ENCODE measurements at regions not wholly inside any gene's neighbourhood (a gene's known extent, or its start where the extent isn't known, plus 50 kb on each side); places are given as distances from the start of the nearest gene placed in this dataset.

DNA sequence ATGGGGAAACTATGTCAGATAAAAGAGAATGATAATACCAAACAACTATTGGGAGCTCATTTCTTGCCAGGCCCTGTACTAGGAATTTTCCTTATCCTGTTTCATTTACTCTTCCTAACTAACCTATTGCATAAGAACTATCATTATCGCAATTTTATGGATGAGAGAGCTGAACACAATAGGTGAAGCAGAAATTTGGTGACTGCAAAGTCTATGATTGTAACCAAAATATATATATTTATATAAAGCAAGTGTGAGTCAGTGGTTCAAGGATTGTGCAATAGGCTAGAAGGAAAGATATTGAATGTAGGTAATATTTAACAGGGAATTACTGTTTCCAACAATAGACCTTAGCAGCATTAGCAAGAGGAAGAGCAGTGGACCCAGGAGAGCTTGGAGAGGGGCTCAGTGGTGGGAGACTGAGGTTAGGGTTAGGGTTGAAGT lies 181.1 kb upstream of the TENT5A start (continued):
- TF ChIP-seq ZNF274 (IDR thresholded peaks at IDR 0.05; ENCODE audit: borderline replicate concordance, extremely low read depth, low read length) (no peak), CBX5 (IDR thresholded peaks at IDR 0.05; ENCODE audit: low read depth, low read length) (no peak), BCL11A (IDR thresholded peaks at IDR 0.05; ENCODE audit: low read depth in 2 of 2, low read length in 2 of 2) (no peak), NRF1 (IDR thresholded peaks at IDR 0.05; ENCODE audit: low read depth, low read length) (no peak), TAF7 (optimal IDR thresholded peaks at IDR 0.05; ENCODE audit: borderline replicate concordance, low read depth, low read length) (no peak)
- TF ChIP-seq, protein P1, sequence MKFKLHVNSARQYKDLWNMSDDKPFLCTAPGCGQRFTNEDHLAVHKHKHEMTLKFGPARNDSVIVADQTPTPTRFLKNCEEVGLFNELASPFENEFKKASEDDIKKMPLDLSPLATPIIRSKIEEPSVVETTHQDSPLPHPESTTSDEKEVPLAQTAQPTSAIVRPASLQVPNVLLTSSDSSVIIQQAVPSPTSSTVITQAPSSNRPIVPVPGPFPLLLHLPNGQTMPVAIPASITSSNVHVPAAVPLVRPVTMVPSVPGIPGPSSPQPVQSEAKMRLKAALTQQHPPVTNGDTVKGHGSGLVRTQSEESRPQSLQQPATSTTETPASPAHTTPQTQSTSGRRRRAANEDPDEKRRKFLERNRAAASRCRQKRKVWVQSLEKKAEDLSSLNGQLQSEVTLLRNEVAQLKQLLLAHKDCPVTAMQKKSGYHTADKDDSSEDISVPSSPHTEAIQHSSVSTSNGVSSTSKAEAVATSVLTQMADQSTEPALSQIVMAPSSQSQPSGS (IDR thresholded peaks at IDR 0.05; ENCODE audit: low read length) = no peak
- TF ChIP-seq, protein P2, sequence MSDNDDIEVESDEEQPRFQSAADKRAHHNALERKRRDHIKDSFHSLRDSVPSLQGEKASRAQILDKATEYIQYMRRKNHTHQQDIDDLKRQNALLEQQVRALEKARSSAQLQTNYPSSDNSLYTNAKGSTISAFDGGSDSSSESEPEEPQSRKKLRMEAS (IDR thresholded peaks at IDR 0.05) = no peak

All from H1 (cell line).